NCI-H1417 (cell line): ENCODE measurements at regions not wholly inside any gene's neighbourhood (a gene's known extent, or its start where the extent isn't known, plus 50 kb on each side); places are given as distances from the start of the nearest gene placed in this dataset.

Experiments used
- DNase-seq, 3 experiments: peaks; one replicate each; lab custom pipeline; 2025; lab: John Stamatoyannopoulos, UW

- no peak for DNase-seq
Observed at GRCh38 chr14:49464885-49465284, 121.3 kb downstream of the RPS29 start.

- DNase-seq, result peak in 1 of 3 experiments; percentile 13
Observed at GRCh38 chr14:49463146-49463545, 123.0 kb downstream of the RPS29 start.

- peak; percentile 32 to 85 (median 78) for DNase-seq
Observed at GRCh38 chr14:49461529-49462401, 124.4 kb downstream of the RPS29 start.

- DNase-seq, result no peak
Observed at GRCh38 chr14:49460662-49461061, 125.5 kb downstream of the RPS29 start.

- no peak for DNase-seq
Observed at GRCh38 chr14:49456589-49456988, 129.6 kb downstream of the RPS29 start.

GRCh38 chr14:49451938-49452337 lies 134.2 kb downstream of the RPS29 start:
- DNase-seq, result peak in 1 of 3 experiments; percentile 31

GRCh38 chr14:49449749-49450148 lies 136.4 kb downstream of the RPS29 start:
- no peak for DNase-seq

- peak in 1 of 3 experiments; percentile 40 for DNase-seq
Observed at GRCh38 chr14:49447540-49448107, 138.6 kb downstream of the RPS29 start.

GRCh38 chr14:49446801-49447200 lies 139.4 kb downstream of the RPS29 start:
- DNase-seq, result no peak

GRCh38 chr14:49438256-49438770 lies 147.9 kb downstream of the RPS29 start:
- no peak for DNase-seq

GRCh38 chr14:49428076-49428475 lies 158.1 kb downstream of the RPS29 start:
- no peak for DNase-seq

- no peak for DNase-seq
Observed at GRCh38 chr14:49427117-49427516, 159.1 kb downstream of the RPS29 start.

GRCh38 chr14:49425921-49426320 lies 160.3 kb downstream of the RPS29 start:
- DNase-seq, result no peak

GRCh38 chr14:49424436-49425331 lies 161.5 kb downstream of the RPS29 start:
- no peak for DNase-seq

- DNase-seq, result no peak
Observed at GRCh38 chr14:49420201-49420600, 166.0 kb downstream of the RPS29 start.

GRCh38 chr14:49418789-49419188 lies 167.4 kb downstream of the RPS29 start:
- no peak for DNase-seq

- DNase-seq, result no peak
Observed at GRCh38 chr14:49417790-49418189, 168.4 kb downstream of the RPS29 start.

GRCh38 chr14:49408187-49408933 lies 177.8 kb downstream of the RPS29 start:
- no peak for DNase-seq

GRCh38 chr14:49405291-49405690 lies 180.9 kb downstream of the RPS29 start:
- DNase-seq, result no peak

- DNase-seq, result no peak
Observed at GRCh38 chr14:49401373-49401772, 184.8 kb downstream of the RPS29 start.

GRCh38 chr14:49396801-49397200 lies 189.4 kb downstream of the RPS29 start:
- DNase-seq, result no peak
